Hepatocyte (in vitro differentiated cells): ENCODE measurements at regions not wholly inside any gene's neighbourhood (a gene's known extent, or its start where the extent isn't known, plus 50 kb on each side); places are given as distances from the start of the nearest gene placed in this dataset.

ENCODE experiments used
- EZH2 ChIP-seq: fragments of 200-600 bp; sonication (generic); IDR thresholded peaks from 2 replicates; pipeline ENCODE4 v1.6.1; 2016; ENCODE audit warnings: antibody characterized with exemption, mild to moderate bottlenecking, borderline replicate concordance
- TF ChIP-seq, protein P1 (sequence below): fragments of 200-600 bp; sonication (generic); IDR thresholded peaks from 2 replicates; pipeline ENCODE4 v1.5.1; 2016; ENCODE audit warnings: antibody characterized with exemption, mild to moderate bottlenecking; ENCODE audit not compliant: poor library complexity

GRCh38 chr19:33963514-33963913, 166.8 kb downstream of the KCTD15 start:
- no peak for TF ChIP-seq EZH2
- TF ChIP-seq, protein P1, sequence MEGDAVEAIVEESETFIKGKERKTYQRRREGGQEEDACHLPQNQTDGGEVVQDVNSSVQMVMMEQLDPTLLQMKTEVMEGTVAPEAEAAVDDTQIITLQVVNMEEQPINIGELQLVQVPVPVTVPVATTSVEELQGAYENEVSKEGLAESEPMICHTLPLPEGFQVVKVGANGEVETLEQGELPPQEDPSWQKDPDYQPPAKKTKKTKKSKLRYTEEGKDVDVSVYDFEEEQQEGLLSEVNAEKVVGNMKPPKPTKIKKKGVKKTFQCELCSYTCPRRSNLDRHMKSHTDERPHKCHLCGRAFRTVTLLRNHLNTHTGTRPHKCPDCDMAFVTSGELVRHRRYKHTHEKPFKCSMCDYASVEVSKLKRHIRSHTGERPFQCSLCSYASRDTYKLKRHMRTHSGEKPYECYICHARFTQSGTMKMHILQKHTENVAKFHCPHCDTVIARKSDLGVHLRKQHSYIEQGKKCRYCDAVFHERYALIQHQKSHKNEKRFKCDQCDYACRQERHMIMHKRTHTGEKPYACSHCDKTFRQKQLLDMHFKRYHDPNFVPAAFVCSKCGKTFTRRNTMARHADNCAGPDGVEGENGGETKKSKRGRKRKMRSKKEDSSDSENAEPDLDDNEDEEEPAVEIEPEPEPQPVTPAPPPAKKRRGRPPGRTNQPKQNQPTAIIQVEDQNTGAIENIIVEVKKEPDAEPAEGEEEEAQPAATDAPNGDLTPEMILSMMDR: no peak
